AG10803 (cell line): ENCODE measurements at regions not wholly inside any gene's neighbourhood (a gene's known extent, or its start where the extent isn't known, plus 50 kb on each side); places are given as distances from the start of the nearest gene placed in this dataset.

ENCODE experiments used
- DNase-seq: peaks from one replicate; pipeline ENCODE4 v3.0.0; 2010; ENCODE audit warnings: low read depth
- H3K4me3 ChIP-seq: 2 replicates; pipeline ENCODE4 v1.5.1; 2011; ENCODE audit warnings: mild to moderate bottlenecking, low read length, control low read depth
- CTCF ChIP-seq: conservative IDR thresholded peaks from 2 replicates; pipeline ENCODE4 v1.5.1; 2011; ENCODE audit warnings: mild to moderate bottlenecking, low read length, control low read depth, inconsistent platforms

- TF ChIP-seq CTCF: no peak
- no peak for DNase-seq
- no peak overlapping the region for H3K4me3 ChIP-seq
These were observed 107.1 kb upstream of the MSX2 start for GRCh38 chr5:174617285-174617684.

GRCh38 chr5:174617910-174618309, 106.5 kb upstream of the MSX2 start:
- H3K4me3 ChIP-seq: no peak overlapping the region
- no peak for DNase-seq
- TF ChIP-seq CTCF: no peak

- TF ChIP-seq CTCF: no peak
- H3K4me3 ChIP-seq: no peak overlapping the region
- no peak for DNase-seq
These were observed 105.8 kb upstream of the MSX2 start for GRCh38 chr5:174618589-174618988.

GRCh38 chr5:174622067-174622466, 102.3 kb upstream of the MSX2 start:
- no peak for TF ChIP-seq CTCF
- DNase-seq: no peak
- H3K4me3 ChIP-seq: no peak overlapping the region

- no peak for DNase-seq
- H3K4me3 ChIP-seq: no peak overlapping the region
- TF ChIP-seq CTCF: no peak
These were observed 101.4 kb upstream of the MSX2 start for GRCh38 chr5:174623018-174623417.

- H3K4me3 ChIP-seq: no peak overlapping the region
- TF ChIP-seq CTCF: no peak
- DNase-seq: no peak
These were observed 100.9 kb upstream of the MSX2 start for GRCh38 chr5:174623433-174624019.

GRCh38 chr5:174624733-174625522, 99.5 kb upstream of the MSX2 start:
- H3K4me3 ChIP-seq: no peak overlapping the region
- no peak for DNase-seq
- no peak for TF ChIP-seq CTCF
